ENCODE measurements at regions not wholly inside any gene's neighbourhood (a gene's known extent, or its start where the extent isn't known, plus 50 kb on each side); places are given as distances from the start of the nearest gene placed in this dataset.

GRCh38 chr9:106581973-106582372 is 281.0 kb upstream of the ZNF462 start:
- no peaks in the 10 kb centered on the region for H3K4me1 ChIP-seq
- TF ChIP-seq CTCF (IDR thresholded peaks at IDR 0.05): no peak
- intact Hi-C loops (cut with DNase I): no loop called here
- no peak overlapping the region for H3K4me3 ChIP-seq
- H3K27me3 ChIP-seq: no peaks in the 10 kb centered on the region
- no peaks in the 10 kb centered on the region for H3K36me3 ChIP-seq
- 71 to 79% methylated on average over 6 of the region's 6 CpGs for WGBS, 2 donors
- FAIRE-seq (no peak), ATAC-seq (no peak), DNase-seq (no peak)
- no peaks in the 10 kb centered on the region for H3K9me3 ChIP-seq
- no peak overlapping the region for H3K27ac ChIP-seq

GRCh38 chr9:106583751-106584150 is 279.2 kb upstream of the ZNF462 start:
- H3K4me1 ChIP-seq: no peaks in the 10 kb centered on the region
- no peaks in the 10 kb centered on the region for H3K9me3 ChIP-seq
- ATAC-seq: no peak
- FAIRE-seq: no peak
- no peaks in the 10 kb centered on the region for H3K36me3 ChIP-seq
- no peaks in the 10 kb centered on the region for H3K27me3 ChIP-seq
- H3K4me3 ChIP-seq: no peak overlapping the region
- no peak for DNase-seq
- intact Hi-C loops (cut with DNase I): no loop called here
- no peak overlapping the region for H3K27ac ChIP-seq
- TF ChIP-seq CTCF (IDR thresholded peaks at IDR 0.05): no peak

- DNase-seq (no peak), FAIRE-seq (no peak)
- WGBS, 2 donors: 58 to 72% methylated on average over 2 of the region's 2 CpGs
Measured at GRCh38 chr9:106587042-106587441, 275.9 kb upstream of the ZNF462 start.

GRCh38 chr9:106588626-106589025 is 274.3 kb upstream of the ZNF462 start:
- 37% methylated on average over 5 of the region's 5 CpGs for WGBS, 2 donors
- intact Hi-C loops (cut with DNase I): no loop called here
- no peak for FAIRE-seq

More at GRCh38 chr9:106587042-106587441, 275.9 kb upstream of the ZNF462 start:
- Histone ChIP-seq H3K9me3 (no peaks in the 10 kb centered on the region), H3K27ac (no peak overlapping the region), H3K27me3 (no peaks in the 10 kb centered on the region), H3K4me3 (no peak overlapping the region), H3K4me1 (no peaks in the 10 kb centered on the region), H3K36me3 (no peaks in the 10 kb centered on the region)
- TF ChIP-seq CTCF (IDR thresholded peaks at IDR 0.05): no peak
- intact Hi-C loops (cut with DNase I): no loop called here
- ATAC-seq: no peak

More at GRCh38 chr9:106588626-106589025, 274.3 kb upstream of the ZNF462 start:
- Histone ChIP-seq H3K36me3 (no peaks in the 10 kb centered on the region), H3K27ac (no peak overlapping the region), H3K4me3 (no peak overlapping the region), H3K4me1 (no peaks in the 10 kb centered on the region), H3K27me3 (no peaks in the 10 kb centered on the region), H3K9me3 (no peaks in the 10 kb centered on the region)
- TF ChIP-seq CTCF (IDR thresholded peaks at IDR 0.05): no peak
- DNase-seq: no peak
- ATAC-seq: no peak
